ENCODE measurements at regions not wholly inside any gene's neighbourhood (a gene's known extent, or its start where the extent isn't known, plus 50 kb on each side); places are given as distances from the start of the nearest gene placed in this dataset.
A peak's percentile ranks its signal among the peaks of the same experiment; 100 is the strongest.
"Not testable (repeated sequence)": the region's sequence is repeated elsewhere in the genome, so short reads cannot be mapped to it uniquely, and the experiment has no call there.

DNA sequence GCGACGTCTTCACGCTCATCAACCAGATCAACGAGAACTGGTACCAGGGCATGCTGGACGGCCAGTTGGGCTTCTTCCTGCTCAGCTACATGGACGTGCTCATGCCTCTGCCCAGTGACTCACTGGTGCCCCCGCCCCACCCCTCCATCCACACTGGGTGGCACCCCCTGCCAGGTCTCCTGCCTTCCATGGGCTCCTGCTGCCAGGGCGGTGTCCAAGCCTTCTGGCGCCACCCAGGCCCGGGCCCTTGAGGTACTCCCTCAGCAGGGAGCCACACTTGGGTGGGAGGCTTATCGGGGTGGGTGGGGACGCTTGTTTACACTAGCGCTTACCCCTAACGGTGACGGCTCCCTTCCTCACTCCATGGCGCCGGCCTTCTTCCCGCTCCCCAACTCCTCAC, 148.2 kb downstream of the GOSR1 start:
- DNase-seq, result not testable (repeated sequence)

GRCh38 chr17:30624180-30624579, 147.0 kb downstream of the GOSR1 start:
- not testable (repeated sequence) for DNase-seq

- DNase-seq, result not testable (repeated sequence)
These were observed 132.5 kb downstream of the GOSR1 start for GRCh38 chr17:30609682-30610081.

GRCh38 chr17:30605523-30605922, 128.3 kb downstream of the GOSR1 start:
- no peak for DNase-seq

GRCh38 chr17:30605027-30605426, 127.8 kb downstream of the GOSR1 start:
- no peak for DNase-seq

GRCh38 chr17:30602396-30602795, 125.2 kb downstream of the GOSR1 start:
- DNase-seq, result not testable (repeated sequence)

GRCh38 chr17:30601984-30602383, 124.8 kb downstream of the GOSR1 start:
- DNase-seq, result not testable (repeated sequence)

- DNase-seq, result no peak
These were observed 123.8 kb downstream of the GOSR1 start for GRCh38 chr17:30600830-30601494.

DNA sequence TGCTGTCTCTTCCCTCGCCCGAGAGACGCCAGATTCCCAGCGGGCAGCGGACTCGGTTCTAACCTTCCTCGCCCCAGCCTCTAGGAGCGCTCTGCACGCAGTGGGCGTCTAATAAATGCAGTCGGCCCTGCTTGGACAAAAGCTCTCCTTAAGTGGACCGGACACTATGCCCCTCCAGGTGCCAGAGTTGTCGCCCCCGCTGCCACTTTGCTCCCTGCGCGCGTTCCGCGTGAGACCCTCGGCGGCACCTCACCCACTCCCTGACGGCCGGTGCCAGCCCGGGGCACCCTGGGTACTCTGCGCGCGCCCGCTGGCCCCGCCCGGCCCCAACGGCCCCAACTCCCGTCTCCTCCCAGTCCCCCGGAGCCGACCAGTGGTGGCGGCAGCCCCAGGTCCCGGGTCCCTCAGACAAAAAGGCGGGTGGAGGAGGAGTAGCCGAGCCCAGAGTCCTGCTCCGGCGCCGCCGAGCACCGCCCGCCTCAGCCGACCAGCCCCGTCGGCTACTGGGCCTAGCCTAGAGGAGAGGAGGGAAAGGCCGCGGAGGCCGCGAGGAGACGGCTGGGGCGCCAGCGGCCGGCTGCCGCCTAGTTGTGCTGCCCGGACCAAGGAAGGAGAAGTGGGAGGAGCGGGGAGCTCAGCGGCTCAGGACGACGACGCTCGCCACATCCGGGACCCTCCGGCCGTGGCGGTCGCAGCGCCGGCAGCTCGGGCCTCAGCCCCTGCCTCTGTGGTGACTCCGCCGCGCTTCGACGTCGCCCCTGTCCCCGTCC, 123.0 kb downstream of the GOSR1 start:
- DNase-seq, result peak; percentile 73

DNA sequence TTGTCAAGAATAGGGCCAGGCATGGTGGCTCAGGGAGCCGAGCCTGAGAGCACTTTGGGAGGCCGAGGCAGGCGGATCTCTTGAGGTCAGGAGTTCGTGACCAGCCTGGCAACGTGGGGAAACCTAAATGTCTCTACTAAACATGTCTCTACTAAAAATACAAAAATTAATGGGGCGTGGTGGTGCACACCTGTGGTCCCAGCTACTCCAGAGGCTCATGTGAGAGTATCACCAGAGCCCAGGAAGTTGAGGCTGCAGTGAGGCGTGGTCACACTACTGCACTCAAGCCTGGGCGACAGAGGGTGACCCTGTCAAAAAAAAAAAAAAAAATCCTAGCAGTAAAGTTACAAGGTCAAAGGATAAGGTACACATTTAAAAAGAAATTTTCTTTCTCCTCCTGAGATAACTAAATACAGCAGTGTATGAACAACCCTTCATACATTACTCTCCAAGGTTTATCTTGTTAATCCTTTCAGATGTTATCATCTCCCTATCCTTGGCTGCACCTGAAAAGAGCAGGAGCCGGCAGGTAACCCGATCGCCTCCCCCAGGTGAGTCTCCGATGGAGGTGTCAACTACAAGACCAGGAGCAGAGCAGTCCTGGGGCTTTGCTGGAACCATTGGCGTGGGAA, 122.3 kb downstream of the GOSR1 start:
- DNase-seq, result no peak

GRCh38 chr17:30597776-30598288, 120.6 kb downstream of the GOSR1 start:
- DNase-seq, result no peak

GRCh38 chr17:30596948-30597775, 120.0 kb downstream of the GOSR1 start:
- DNase-seq, result not testable (repeated sequence)

DNA sequence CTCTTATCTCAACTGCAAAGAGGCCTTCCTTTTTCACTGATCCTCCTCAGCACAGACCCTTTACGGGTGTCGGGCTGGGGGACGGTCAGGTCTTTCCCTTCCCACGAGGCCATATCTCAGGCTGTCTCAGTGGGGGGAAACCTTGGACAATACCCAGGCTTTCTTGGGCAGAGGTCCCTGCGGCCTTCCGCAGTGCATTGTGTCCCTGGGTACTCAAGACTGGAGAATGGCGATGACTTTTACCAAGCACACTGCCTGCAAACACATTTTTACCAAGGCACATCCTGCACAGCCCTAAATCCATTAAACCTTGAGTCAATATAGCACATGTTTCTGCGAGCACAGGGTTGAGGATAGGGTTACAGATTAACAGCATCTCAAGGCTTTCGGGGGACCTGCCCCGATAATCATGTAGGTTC, 117.8 kb downstream of the GOSR1 start:
- not testable (repeated sequence) for DNase-seq

DNA sequence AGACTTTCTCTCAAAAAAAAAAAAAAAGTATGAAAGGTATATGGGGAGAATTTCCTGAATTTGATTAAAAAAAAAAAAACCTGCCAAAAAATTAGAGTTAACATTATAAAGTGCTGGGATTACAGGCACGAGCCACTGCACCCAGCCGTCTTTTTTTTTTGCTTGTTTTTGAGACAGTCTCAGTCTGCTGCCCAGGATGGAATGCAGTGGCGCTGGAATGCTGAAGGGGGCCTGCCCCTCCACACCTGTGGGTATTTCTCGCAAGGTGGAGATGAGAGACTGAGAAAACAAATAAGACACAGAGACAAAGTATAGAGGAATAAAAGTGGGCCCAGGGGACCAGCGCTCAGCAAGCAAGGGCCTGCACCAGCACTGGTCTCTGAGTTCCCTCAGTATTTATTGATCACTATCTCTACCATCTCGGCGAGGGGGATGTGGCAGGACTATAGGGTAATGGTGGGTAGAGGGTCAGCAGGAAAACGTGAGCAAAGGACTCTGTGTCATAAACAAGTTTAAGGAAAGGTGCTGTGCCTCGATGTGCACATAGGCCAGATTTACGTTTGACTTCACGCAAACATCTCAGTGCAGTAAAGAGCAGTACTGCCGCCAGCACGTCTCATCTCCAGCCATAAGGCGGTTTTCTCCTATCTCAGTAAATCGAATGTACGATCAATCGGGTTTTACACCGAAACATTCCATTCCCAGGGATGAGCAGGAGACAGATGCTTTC, 117.2 kb downstream of the GOSR1 start:
- no peak for DNase-seq

DNA sequence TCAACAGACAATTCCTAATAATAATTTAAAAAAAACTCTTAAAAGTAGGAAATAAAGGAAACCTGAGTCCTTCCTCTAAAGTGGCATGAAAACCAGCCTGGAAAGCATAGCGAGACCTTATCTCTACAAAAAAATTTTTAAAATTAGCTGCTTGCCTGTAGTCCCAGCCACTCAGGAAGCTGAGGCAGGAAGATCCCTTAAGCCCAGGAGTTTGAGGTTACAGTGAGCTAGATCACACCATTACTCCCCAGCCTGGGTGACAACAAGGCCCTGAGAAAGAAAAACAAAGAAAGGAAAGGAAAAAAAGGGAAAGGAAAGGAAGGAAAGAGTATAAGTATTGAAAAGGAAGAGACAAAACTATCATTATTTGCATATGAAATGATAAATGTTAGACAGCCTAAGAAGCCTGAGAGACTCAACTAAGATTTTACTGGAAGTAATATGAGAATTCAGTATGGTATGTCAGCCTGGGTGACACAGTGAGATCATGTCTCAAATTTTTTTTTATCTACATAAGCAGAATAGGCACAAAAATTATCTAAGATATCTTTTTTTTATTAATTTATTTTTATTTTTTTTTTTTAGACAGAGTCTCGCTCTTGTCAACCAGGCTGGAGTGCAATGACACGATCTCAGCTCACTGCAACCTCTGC, 113.0 kb downstream of the GOSR1 start:
- no peak for DNase-seq

DNA sequence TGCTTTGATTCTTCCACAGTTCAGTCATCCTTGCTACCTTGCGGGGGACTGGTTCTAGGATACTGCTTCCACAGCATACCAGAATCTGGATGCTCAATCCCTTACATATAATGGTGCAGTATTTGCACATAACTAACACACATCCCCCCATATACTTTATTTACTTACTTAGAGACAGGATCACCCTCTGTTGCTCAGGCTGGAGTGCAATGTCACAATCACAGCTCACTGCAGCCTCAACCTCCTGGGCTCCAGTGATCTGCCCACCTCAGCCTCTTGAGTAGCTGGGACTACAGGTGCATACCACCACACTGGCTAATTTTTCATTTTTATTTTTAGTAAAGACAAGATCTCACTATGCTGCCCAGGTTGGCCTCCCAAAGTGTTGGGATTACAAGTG, 112.2 kb downstream of the GOSR1 start:
- no peak for DNase-seq

DNA sequence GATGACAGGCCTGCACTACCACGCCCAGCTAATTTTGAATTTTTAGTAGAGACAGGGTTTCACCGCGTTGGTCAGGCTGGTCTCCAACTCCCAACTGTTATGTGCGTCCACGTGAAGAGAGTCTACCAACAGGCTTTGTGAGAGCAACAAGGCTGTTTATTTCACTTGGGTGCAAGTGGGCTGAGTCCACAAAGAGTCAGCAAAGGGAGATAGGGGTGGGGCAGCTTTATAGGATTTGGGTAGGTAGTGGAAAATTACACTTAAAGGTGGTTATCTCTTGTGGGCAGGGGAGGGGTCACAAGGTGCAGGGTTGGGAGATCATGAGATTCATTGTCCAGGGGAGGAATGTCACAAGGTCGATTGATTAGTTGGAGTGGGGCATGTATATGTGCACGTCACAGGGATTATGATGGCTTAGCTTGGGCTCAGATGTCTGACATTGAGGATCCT, 111.6 kb downstream of the GOSR1 start:
- no peak for DNase-seq

DNA sequence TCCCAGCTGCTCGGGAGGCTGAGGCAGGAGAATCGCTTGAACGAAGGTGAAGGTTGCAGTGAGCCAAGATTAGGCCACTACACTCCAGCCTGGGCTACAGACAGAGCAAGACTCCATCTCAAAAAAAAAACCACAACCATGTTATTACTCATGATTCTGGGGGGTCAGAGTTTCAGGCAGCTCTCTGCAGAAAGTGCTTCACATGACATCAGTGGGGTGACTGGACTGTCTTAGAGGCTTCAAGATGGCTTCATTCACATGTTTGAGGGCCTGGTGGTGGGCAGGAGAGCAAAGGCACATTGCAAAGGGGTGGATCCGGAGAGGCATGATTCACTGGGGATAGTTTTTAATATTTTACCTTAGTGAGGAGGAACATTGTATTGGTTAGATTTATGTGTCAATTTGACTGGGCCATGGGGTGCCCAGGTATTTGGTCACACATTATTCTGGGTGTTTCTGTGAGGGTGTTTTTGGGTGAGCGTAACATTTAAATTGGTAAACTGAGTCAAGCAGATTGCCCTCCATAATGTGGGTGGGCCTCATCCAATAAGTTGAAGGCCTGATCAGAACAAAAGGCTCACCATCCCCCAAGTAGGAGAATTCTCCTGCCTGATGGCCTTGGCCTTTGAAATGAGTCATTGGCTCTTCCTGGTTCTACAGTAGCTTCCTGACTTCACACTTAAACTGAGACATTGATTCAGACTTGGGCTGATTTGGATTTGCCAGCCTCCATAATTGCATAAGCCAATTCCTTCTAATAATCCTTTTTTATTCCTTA, 109.8 kb downstream of the GOSR1 start:
- no peak for DNase-seq

- no peak for DNase-seq
These were observed 107.6 kb downstream of the GOSR1 start for GRCh38 chr17:30584810-30585209.

- no peak for DNase-seq
These were observed 103.7 kb downstream of the GOSR1 start for GRCh38 chr17:30580916-30581315.
